GM23338 (cell line): ENCODE measurements at regions not wholly inside any gene's neighbourhood (a gene's known extent, or its start where the extent isn't known, plus 50 kb on each side); places are given as distances from the start of the nearest gene placed in this dataset.

Experiments
- CREB1 ChIP-seq: fragments of 250-450 bp; sonication (Bioruptor Pico); IDR thresholded peaks from 2 replicates; pipeline ENCODE4 v1.5.0; 2020; ENCODE audit warnings: low read depth, mild to moderate bottlenecking, moderate library complexity
- CTCF ChIP-seq, 2 experiments: fragments of 200-600 bp in 1 of 2; sonication (generic) in 1 of 2; conservative IDR thresholded peaks; 2 replicates each; pipeline versions ENCODE4 v1.5.1 to v1.6.1; 2016 to 2017; ENCODE audit warnings: antibody characterized with exemption in 2 of 2, low read depth in 2 of 2, mild to moderate bottlenecking in 2 of 2, moderate library complexity in 1 of 2
- EZH2 ChIP-seq: fragments of 200-600 bp; sonication (generic); IDR thresholded peaks from one replicate; pipeline ENCODE4 v1.8.0; 2017; ENCODE audit warnings: antibody characterized with exemption, mild to moderate bottlenecking, low read depth; ENCODE audit not compliant: unreplicated experiment
- POLR2AphosphoS5 ChIP-seq: IDR thresholded peaks from 2 replicates; pipeline ENCODE4 v1.6.1; 2016; ENCODE audit warnings: antibody characterized with exemption, low read depth
- REST ChIP-seq: IDR thresholded peaks from one replicate; pipeline ENCODE4 v1.6.1; 2018; ENCODE audit warnings: antibody characterized with exemption; ENCODE audit not compliant: unreplicated experiment
- STAT1 ChIP-seq: IDR thresholded peaks from one replicate; pipeline ENCODE4 v1.6.1; 2016; ENCODE audit warnings: antibody characterized with exemption; ENCODE audit not compliant: unreplicated experiment
- ZNF331 ChIP-seq: fragments of 250-450 bp; sonication (Bioruptor Pico); IDR thresholded peaks from 2 replicates; pipeline ENCODE4 v1.5.0; 2020; ENCODE audit warnings: low read depth, mild to moderate bottlenecking, moderate library complexity

GRCh38 chr1:110788673-110789072, 84.3 kb upstream of the CD53 start:
- TF ChIP-seq CTCF (conservative IDR thresholded peaks at IDR 0.05; ENCODE audit: low read depth in 2 of 2) = no peak
- TF ChIP-seq EZH2 = no peak
- TF ChIP-seq CREB1 = no peak
- no peak for TF ChIP-seq POLR2AphosphoS5
- no peak for TF ChIP-seq ZNF331 (CRISPR knock-in tag)
- TF ChIP-seq REST = no peak
- no peak for TF ChIP-seq STAT1
